DMS79 treated with DMSO at 0.1 percent for 48 hours (cell line): ENCODE measurements at regions not wholly inside any gene's neighbourhood (a gene's known extent, or its start where the extent isn't known, plus 50 kb on each side); places are given as distances from the start of the nearest gene placed in this dataset.
"Not testable (repeated sequence)": the region's sequence is repeated elsewhere in the genome, so short reads cannot be mapped to it uniquely, and the experiment has no call there.

ENCODE experiments used
- DNase-seq: peaks from one replicate; lab custom pipeline; 2025; lab: John Stamatoyannopoulos, UW

GRCh38 chr17:77619851-77620250 is 338.7 kb upstream of the TNRC6C start:
- no peak for DNase-seq

DNA sequence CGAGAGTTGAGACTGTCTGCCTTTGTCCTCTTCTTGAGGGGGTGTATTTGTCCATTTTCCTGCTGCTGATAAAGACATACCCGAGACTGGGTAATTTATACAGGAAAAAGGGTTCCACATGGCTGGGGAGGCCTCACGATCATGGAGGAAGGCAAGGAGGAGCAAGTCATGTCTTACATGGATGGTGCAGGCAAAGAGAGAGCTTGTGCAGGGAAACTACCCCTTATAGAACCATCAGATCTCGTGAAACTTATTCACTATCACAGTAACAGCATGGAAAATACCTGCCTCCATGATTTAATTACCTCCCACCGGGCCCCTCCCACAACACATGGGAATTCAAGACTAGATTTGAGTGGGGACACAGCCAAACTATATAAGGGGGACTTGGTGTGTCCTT is 338.2 kb upstream of the TNRC6C start:
- no peak for DNase-seq

DNA sequence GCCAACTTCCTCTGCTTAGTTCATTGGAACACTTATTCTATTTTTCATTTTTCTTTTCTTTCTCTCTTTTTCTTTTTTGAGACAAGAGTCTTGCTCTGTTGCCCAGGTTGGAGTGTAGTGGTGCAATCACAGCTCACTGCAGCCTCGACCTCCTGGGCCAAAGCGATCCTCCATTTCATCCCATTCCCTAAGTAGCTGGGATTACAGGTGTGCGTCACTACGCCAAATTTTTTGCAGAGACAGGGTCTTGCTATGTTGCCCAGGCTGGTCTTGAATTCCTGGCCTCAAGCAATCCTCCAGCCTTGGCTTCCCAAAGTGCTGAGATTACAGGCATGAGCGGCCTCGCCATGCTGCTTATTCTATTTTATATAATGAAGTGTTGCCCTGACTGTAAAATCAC is 336.4 kb upstream of the TNRC6C start:
- not testable (repeated sequence) for DNase-seq

DNA sequence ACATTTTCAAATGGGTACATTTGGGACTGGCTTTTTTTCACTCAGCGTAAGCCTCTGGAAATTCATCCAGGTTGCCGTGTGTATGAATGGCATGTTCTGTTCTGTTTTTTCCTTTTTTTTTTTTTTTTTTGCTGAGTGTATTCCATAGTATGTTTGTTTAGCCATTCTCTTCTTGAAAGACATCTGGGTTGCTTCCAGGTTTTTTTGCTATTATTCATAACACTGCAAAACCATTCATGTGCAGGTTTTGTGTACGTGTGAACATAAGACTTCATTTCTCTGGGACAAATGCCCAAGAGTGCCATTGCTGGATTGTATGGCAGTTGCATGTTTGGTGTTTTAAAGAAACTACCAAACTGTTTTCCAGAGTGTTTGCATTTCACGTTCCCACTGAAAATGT is 335.9 kb upstream of the TNRC6C start:
- peak; percentile 70 for DNase-seq

DNA sequence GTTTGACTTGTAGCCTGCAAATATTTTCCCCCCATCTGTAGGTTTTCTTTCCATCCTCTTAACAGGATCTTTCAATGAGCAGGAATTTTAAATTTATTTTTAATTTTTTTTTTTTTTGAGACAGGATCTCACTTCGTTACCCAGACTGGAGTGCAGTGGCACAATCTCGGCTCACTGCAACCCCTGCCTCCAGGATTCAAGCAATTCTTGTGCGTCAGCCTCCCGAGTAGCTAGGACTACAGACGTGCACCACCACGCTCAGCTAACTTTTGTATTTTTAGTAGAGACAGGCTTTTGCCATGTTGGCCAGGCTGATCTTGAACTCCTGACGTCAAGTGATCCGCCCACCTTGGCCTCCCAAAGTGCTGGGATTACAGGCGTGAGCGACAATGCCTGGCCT is 335.2 kb upstream of the TNRC6C start:
- not testable (repeated sequence) for DNase-seq

DNA sequence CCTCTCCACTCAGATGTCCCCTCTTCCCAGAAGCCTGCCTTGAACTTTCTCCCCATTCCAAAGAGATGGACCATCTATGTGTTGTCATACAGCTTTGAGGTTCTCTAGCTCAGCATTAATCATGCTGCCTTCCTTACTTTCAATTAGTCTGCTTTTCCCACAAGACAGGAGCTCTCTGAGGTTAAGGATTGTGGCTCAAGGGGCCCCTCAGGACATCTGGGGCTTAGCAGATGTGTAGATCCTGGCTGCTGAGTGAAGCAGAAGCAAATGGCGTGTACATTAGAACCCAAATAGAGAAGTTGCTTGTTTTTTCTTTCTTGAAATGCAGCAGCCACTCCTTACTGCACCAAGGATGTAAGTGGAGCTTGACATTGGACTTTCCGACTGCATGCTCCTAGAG is 330.5 kb upstream of the TNRC6C start:
- no peak for DNase-seq

DNA sequence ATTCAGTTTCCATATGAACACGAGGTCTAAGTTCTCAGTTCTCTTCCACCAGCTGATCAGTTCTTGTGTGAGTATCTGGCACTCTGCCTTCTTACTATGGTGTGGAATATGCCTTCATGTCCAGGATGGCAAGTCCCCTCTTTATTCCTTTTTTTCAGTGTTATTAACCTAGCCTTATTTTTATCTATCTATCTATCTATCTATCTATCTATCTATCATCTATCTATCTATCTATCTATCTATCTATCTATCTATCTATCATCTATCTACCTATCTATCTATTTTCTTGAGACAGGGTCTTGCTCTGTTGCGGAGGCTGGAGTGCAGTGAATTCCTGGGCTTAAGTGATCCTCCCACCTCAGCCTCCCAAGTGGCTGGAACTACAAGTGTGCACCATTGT is 329.2 kb upstream of the TNRC6C start:
- not testable (repeated sequence) for DNase-seq

DNA sequence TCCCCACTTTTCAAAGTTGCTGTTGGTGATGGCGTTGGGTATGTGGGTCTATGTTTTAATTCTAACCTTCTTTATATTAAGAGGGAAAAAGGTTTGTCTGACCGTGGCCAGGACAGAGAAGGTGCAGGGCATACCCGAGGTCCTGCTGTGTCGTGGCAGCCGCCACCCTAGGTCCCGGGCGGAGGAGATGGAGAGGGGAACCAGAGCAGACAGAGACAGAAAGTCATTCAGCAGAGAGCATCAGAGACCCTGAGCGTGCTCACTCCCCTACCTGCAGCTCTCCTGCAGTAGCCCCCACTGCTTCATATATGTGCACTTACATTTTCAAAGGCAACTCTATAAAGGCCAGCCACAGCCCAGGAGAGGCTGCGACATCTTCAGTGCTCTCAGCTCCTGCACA is 327.2 kb upstream of the TNRC6C start:
- no peak for DNase-seq

- DNase-seq: no peak
These were observed 325.9 kb upstream of the TNRC6C start for GRCh38 chr17:77632619-77633018.

DNA sequence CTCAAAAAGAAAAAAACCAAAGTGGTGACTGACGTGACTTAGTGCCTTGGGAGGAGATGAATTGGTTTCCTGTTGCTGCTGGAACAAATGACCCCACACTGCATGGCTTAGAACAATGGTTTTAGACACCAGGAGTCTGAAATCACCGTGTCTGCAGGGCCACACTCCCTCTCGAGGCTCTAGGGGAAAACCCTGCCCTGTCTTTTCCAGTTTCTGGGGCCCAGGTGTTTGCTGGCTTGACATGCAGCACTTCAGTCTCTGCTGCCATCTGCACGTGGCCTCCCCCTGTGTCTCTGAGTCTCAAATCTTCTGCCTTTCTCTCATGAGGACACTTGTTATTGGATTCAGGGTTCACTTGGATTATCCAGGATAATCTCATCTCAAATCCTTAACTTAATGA is 323.8 kb upstream of the TNRC6C start:
- no peak for DNase-seq

GRCh38 chr17:77635176-77635575 is 323.3 kb upstream of the TNRC6C start:
- no peak for DNase-seq

GRCh38 chr17:77635785-77636184 is 322.7 kb upstream of the TNRC6C start:
- DNase-seq: not testable (repeated sequence)

DNA sequence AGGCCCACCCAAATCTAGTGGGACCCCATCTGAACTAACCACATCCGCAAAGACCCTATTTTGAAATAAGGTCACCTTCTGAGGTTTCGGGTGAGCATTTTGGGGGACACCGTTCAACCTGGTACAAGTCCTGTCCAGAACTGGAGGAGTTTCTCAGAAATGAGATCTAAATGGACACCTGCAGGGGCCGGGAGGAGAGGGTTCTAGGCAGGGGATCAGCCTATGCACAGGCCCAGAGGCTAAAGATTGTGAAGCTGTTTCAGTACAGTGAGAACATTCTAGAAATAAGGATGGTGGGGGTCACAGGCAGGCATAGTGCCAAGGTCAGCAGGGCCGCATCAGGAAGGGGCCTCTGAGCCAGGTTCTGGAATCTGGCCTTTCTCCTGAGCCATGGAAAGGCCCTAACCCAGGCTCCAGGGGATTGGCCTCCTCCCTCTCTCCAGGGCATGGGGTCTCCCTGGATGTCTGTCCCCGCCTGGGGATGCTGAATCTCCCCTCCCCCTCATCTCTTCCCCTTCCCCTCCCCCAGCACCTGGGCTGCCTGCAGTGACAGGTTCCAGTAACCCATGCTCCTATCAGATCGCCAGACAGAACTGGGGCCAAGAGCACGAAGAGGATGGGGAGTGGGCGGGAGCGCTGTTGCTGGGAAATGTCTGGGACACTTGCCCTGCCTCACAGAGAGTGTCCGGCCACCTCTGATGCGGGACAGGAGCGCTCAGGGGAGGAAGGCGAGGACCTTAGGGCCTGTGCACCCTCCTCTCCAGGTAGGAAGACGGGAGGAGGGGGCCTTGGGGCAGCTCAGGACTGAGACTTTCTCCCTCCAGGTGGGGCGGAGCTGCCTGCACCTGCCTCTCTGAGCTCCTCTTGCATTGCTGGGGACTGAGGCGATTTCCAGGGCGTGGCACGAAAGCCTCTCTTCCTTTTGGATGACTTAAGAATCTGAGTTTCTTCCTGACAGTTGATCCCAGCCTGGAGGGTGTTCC is 321.4 kb upstream of the TNRC6C start:
- no peak for DNase-seq

GRCh38 chr17:77637818-77638575 is 320.5 kb upstream of the TNRC6C start:
- no peak for DNase-seq

GRCh38 chr17:77640252-77640651 is 318.3 kb upstream of the TNRC6C start:
- no peak for DNase-seq

GRCh38 chr17:77640916-77641605 is 317.4 kb upstream of the TNRC6C start:
- DNase-seq: no peak

GRCh38 chr17:77641718-77642117 is 316.8 kb upstream of the TNRC6C start:
- no peak for DNase-seq

- DNase-seq: peak; percentile 71
These were observed 314.1 kb upstream of the TNRC6C start for GRCh38 chr17:77644181-77645071.

DNA sequence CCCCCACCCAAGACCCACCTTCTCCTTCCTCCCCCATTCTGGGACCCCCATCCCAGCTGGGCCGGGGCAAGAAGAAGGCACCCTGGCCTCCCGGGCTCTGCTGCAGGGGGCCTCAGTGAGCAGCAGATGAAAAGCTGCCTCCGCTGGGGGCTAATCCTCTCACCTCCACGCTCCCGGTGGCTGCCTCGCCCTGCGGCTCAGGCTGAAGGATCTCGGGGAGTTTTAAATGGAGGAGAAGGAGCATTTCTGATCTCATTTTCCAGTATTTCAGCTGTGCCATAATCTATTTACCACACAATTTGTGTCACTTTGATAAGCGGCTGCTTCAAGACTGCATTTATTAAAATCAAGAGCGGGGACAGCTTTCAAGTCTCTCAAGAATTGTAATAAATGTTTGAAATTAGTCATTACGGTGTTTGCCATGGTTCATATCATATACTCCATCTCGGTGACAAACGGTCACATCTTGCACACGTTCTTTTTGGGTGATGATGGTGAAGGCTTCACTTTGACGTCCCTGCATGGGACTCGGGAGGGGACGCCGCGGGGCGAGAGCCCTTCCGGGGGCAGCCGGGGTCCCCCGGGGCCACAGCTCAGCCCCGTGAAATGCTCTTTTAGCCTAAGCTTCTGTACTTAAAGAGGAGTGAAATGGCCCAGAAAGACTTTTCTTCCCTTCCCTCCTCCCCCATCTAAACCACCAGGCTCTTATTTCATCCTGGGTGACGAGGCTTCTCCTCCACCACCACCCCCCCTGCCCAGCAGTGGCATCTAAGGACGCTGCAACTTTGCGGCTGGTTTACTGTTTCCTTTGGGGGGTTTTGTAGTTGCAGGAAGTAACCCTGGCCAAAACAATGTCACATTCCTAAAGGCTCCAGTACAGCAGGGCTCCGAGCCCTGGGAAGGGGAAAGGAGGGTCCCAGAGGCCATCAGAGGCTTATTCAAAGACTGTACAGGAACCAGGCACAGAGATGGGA is 313.1 kb upstream of the TNRC6C start:
- peak; percentile 73 for DNase-seq

GRCh38 chr17:77646046-77646430 is 312.5 kb upstream of the TNRC6C start:
- DNase-seq: no peak
